Astrocyte of the spinal cord (primary cell): ENCODE measurements at regions not wholly inside any gene's neighbourhood (a gene's known extent, or its start where the extent isn't known, plus 50 kb on each side); places are given as distances from the start of the nearest gene placed in this dataset.

ENCODE experiments used
- DNase-seq: peaks from one replicate; pipeline ENCODE4 v3.0.0; 2011; ENCODE audit warnings: low read depth, low spot score
- H3K4me3 ChIP-seq: 2 replicates; pipeline ENCODE4 v1.5.1; 2011; ENCODE audit warnings: low read depth, mild to moderate bottlenecking, low read length, moderate library complexity
- in situ Hi-C: cut with HindIII; loops from 2 replicates; pipeline ENCODE4 v1.10.0; 2017; ENCODE audit warnings: low sequenced_read_pairs
- TF ChIP-seq, protein P1 (sequence below): IDR thresholded peaks from 2 replicates; pipeline ENCODE4 v1.5.1; 2012; ENCODE audit warnings: low read depth, mild to moderate bottlenecking, low read length, inconsistent platforms

DNA sequence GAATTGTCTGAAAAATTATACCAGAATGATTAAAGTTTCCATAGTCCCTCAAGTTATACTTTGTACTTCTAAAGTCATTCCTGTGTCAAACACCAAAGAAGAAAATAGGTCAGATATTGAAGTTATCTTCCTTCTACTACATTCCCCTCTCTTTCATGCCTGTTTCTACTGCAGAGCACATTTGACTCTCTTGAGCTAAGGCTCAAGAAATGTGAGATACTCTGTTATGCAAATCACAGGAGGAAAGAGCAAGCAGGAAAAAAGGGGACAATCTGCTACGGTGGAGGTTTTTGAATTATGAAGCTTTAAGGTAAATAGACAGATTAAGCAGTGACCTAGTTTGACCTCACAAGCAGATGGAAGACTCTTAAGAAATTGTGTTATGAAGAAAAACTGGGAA lies 198.9 kb upstream of the LDB2 start:
- in situ Hi-C loops, result no loop called here
- no peak for DNase-seq
- TF ChIP-seq, protein P1, sequence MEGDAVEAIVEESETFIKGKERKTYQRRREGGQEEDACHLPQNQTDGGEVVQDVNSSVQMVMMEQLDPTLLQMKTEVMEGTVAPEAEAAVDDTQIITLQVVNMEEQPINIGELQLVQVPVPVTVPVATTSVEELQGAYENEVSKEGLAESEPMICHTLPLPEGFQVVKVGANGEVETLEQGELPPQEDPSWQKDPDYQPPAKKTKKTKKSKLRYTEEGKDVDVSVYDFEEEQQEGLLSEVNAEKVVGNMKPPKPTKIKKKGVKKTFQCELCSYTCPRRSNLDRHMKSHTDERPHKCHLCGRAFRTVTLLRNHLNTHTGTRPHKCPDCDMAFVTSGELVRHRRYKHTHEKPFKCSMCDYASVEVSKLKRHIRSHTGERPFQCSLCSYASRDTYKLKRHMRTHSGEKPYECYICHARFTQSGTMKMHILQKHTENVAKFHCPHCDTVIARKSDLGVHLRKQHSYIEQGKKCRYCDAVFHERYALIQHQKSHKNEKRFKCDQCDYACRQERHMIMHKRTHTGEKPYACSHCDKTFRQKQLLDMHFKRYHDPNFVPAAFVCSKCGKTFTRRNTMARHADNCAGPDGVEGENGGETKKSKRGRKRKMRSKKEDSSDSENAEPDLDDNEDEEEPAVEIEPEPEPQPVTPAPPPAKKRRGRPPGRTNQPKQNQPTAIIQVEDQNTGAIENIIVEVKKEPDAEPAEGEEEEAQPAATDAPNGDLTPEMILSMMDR, result no peak
- H3K4me3 ChIP-seq, result no peak overlapping the region

GRCh38 chr4:17096692-17097091 lies 198.2 kb upstream of the LDB2 start:
- in situ Hi-C loops, result no loop called here
- TF ChIP-seq, protein P1, result no peak
- H3K4me3 ChIP-seq, result no peak overlapping the region
- DNase-seq, result no peak

- H3K4me3 ChIP-seq, result no peak overlapping the region
- TF ChIP-seq, protein P1, result no peak
- in situ Hi-C loops, result no loop called here
- no peak for DNase-seq
Observed at GRCh38 chr4:17095771-17096170, 197.3 kb upstream of the LDB2 start.

DNA sequence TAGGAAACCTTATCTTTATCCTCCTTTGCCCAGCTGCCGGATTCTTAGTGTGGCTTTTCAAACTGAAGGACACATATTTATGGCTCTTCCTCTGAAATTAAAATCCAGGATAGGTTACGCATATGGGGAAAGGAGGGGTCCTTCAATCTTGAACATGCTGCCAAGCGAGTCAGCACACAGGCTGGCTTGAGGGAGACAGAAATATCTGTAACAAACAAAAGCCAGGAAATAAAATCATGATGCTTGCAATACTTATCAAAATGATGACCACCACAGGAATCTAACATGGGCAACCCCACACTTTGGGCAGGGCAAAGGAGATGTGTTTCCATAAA lies 196.4 kb upstream of the LDB2 start:
- in situ Hi-C loops, result no loop called here
- DNase-seq, result no peak
- TF ChIP-seq, protein P1, result no peak
- H3K4me3 ChIP-seq, result no peak overlapping the region

DNA sequence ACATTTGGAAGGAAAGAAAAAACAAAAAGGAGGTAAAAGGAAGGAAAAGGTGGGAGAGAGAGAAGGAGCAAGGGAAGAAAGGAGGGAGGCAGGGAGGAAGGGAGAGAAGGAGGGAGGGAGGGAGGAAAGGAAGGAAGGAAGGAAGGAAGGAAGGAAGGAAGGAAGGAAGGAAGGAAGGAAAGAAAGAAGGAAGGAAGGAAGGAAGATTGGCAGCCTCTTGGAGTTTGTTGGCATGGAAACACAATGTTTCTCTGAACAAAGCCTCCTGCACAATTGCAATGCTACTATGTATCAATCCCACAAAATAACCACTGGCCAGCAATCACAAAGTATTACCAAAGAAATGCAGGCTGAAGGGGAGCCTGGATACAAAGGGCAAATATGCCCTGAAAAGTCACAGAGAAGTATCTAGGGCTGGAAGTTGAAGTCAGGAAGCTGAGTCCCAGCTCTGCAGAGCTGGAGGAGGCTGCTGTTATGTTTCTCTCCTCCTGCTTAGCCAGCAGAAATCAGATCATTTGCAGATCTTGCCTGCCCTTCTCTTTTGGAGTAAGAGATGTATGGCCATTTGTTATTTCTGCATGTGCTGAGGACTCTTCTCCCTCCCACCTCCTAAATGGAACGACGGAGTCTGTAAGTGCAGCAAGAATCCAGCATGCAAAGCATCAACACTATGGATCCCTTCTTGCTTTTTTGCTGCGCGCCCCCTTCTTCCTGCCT lies 195.9 kb upstream of the LDB2 start:
- TF ChIP-seq, protein P1, result no peak
- in situ Hi-C loops, result no loop called here
- DNase-seq, result peak; percentile 13
- no peak overlapping the region for H3K4me3 ChIP-seq

- no peak for DNase-seq
- in situ Hi-C loops, result no loop called here
- TF ChIP-seq, protein P1, result no peak
- no peak overlapping the region for H3K4me3 ChIP-seq
Observed at GRCh38 chr4:17093481-17093880, 195.0 kb upstream of the LDB2 start.
